Tibial artery (tissue), 4 donors: ENCODE measurements at regions not wholly inside any gene's neighbourhood (a gene's known extent, or its start where the extent isn't known, plus 50 kb on each side); places are given as distances from the start of the nearest gene placed in this dataset.

ENCODE experiments used
- DNase-seq, 2 donors: peaks; one replicate each; pipeline ENCODE4 v3.0.0-alpha.2; 2019
- H3K27ac ChIP-seq, 2 donors: fragments of 200-600 bp; sonication (generic) in 1 of 2; 1 replicate in 1 of 2; 2 replicates in 1 of 2; pipeline ENCODE4 v1.5.1; 2018 to 2019; ENCODE audit warnings: mild to moderate bottlenecking in 1 of 2
- H3K27me3 ChIP-seq, 2 donors: fragments of 200-600 bp; sonication (generic) in 1 of 2; one replicate each; pipeline versions ENCODE4 v1.5.1 to v1.6.0; 2016 to 2019
- H3K36me3 ChIP-seq, 3 donors: fragments of 200-600 bp; sonication (generic) in 2 of 3; one replicate each; pipeline ENCODE4 v1.5.1; 2016 to 2019; ENCODE audit warnings: mild to moderate bottlenecking in 2 of 3
- H3K4me1 ChIP-seq, 4 donors: fragments of 200-600 bp; sonication (generic) in 2 of 4; 1 replicate in 3 of 4; 2 replicates in 1 of 4; pipeline ENCODE4 v1.5.1; 2016 to 2019
- H3K4me3 ChIP-seq, 2 donors: fragments of 200-600 bp; sonication (generic) in 1 of 2; 1 replicate in 1 of 2; 2 replicates in 1 of 2; pipeline ENCODE4 v1.5.1; 2018 to 2019; ENCODE audit warnings: mild to moderate bottlenecking in 2 of 2
- H3K9me3 ChIP-seq, 3 donors: fragments of 200-600 bp; sonication (generic) in 1 of 3; one replicate each; pipeline ENCODE4 v1.5.1; 2016 to 2019
- intact Hi-C: fragments of 100-400 bp; cut with DNase I; formaldehyde crosslinking; loops from one replicate; pipeline ENCODE4 v1.15.0; 2023; ENCODE audit warnings: low total_unique reads
- TF ChIP-seq, protein P1 (sequence below), 2 experiments: fragments of 200-600 bp in 1 of 2; fragments of 450-650 bp in 1 of 2; IDR thresholded peaks; one replicate each; pipeline ENCODE4 v1.5.1; 2017 to 2019; ENCODE audit warnings: antibody characterized with exemption in 2 of 2, mild to moderate bottlenecking in 1 of 2, moderate library complexity in 1 of 2

DNA sequence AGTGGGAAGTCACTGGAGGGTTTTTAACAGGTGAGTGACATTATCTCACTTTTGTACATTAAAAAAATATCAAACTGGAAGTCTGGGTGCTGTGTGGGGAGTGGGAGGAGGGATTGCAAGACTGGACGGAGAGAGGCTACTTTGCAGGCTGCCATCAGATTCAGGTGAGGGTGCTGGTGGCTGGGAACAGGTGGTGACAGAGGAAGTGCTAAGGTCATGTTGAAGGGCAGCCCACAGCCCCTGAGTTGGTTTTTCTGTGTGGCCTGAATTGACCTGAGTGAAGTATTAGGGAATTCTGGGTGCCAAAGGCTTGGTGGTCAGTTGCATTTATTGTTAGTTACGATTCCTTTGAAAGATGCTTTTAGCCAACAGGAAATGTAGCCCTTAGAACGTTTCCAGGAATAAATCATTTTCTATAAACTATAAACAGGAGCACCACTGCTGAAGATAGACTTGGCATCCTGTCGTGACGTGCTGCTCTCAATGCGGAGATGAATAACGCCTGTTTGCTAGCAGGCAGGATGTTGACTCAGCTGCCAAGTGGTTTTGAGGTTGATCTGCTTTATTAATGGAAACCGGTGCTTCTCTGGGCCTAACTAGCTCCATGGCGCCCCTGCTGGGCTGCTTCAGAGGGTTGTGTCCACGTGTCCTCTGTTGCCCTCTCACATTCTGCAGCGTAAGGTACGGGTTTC, 707.5 kb upstream of the TMEM132C start:
- no peak for DNase-seq
- Histone ChIP-seq H3K27me3 (no peaks in the 10 kb centered on the region), H3K36me3 (no peaks in the 10 kb centered on the region), H3K27ac (no peak overlapping the region), H3K4me3 (no peak overlapping the region), H3K4me1 (peaks cover 0 to 3% (median 0%) of the 10 kb centered on the region in 4 donors), H3K9me3 (no peaks in the 10 kb centered on the region)
- intact Hi-C loops, result no loop called here
- TF ChIP-seq, protein P1, sequence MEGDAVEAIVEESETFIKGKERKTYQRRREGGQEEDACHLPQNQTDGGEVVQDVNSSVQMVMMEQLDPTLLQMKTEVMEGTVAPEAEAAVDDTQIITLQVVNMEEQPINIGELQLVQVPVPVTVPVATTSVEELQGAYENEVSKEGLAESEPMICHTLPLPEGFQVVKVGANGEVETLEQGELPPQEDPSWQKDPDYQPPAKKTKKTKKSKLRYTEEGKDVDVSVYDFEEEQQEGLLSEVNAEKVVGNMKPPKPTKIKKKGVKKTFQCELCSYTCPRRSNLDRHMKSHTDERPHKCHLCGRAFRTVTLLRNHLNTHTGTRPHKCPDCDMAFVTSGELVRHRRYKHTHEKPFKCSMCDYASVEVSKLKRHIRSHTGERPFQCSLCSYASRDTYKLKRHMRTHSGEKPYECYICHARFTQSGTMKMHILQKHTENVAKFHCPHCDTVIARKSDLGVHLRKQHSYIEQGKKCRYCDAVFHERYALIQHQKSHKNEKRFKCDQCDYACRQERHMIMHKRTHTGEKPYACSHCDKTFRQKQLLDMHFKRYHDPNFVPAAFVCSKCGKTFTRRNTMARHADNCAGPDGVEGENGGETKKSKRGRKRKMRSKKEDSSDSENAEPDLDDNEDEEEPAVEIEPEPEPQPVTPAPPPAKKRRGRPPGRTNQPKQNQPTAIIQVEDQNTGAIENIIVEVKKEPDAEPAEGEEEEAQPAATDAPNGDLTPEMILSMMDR (IDR thresholded peaks at IDR 0.05), result no peak

DNA sequence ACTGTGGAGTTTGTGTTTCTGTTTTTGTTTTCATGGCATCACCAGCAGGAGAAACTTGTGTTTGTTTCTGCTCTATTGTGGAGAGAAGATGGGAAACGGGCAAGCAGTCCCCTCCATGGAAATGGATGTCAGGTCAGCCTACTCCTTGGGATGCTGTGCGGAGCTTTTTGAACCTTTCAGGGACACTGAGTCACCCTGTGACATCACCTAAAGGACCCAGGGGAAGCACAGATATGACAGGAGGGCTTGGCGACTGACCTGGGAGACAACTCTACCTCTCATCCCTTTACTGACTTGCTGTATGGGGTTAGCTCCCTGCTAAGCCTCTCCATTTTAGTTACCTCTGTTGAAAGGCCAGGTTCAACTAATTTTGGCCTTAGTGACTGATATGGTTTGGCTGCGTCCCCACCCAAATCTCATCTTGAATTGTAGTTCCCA, 706.9 kb upstream of the TMEM132C start:
- Histone ChIP-seq H3K9me3 (no peaks in the 10 kb centered on the region), H3K4me1 (peaks cover 0 to 3% (median 0%) of the 10 kb centered on the region in 4 donors)
- no peak for DNase-seq

GRCh38 chr12:127562816-127563215, 704.2 kb upstream of the TMEM132C start:
- TF ChIP-seq, protein P1 (IDR thresholded peaks at IDR 0.05), result no peak
- no peak for DNase-seq

More for the DNA sequence above, 706.9 kb upstream of the TMEM132C start:
- H3K4me3 ChIP-seq, result no peak overlapping the region
- TF ChIP-seq, protein P1 (IDR thresholded peaks at IDR 0.05), result no peak
- intact Hi-C loops, result no loop called here
- no peak overlapping the region for H3K27ac ChIP-seq
- no peaks in the 10 kb centered on the region for H3K36me3 ChIP-seq
- H3K27me3 ChIP-seq, result no peaks in the 10 kb centered on the region

GRCh38 chr12:127565241-127565640, 701.7 kb upstream of the TMEM132C start:
- H3K4me3 ChIP-seq, result no peak overlapping the region
- no peaks in the 10 kb centered on the region for H3K9me3 ChIP-seq
- TF ChIP-seq, protein P1 (IDR thresholded peaks at IDR 0.05), result no peak
- H3K4me1 ChIP-seq, result no peaks in the 10 kb centered on the region
- intact Hi-C loops, result no loop called here
- no peaks in the 10 kb centered on the region for H3K27me3 ChIP-seq
- no peak for DNase-seq
- H3K27ac ChIP-seq, result no peak overlapping the region
- no peaks in the 10 kb centered on the region for H3K36me3 ChIP-seq

More at GRCh38 chr12:127562816-127563215, 704.2 kb upstream of the TMEM132C start:
- intact Hi-C loops, result no loop called here
- H3K27ac ChIP-seq, result no peak overlapping the region
- no peaks in the 10 kb centered on the region for H3K36me3 ChIP-seq
- H3K9me3 ChIP-seq, result no peaks in the 10 kb centered on the region
- H3K4me3 ChIP-seq, result no peak overlapping the region
- H3K4me1 ChIP-seq, result peaks cover 0 to 3% (median 0%) of the 10 kb centered on the region in 4 donors
- no peaks in the 10 kb centered on the region for H3K27me3 ChIP-seq

DNA sequence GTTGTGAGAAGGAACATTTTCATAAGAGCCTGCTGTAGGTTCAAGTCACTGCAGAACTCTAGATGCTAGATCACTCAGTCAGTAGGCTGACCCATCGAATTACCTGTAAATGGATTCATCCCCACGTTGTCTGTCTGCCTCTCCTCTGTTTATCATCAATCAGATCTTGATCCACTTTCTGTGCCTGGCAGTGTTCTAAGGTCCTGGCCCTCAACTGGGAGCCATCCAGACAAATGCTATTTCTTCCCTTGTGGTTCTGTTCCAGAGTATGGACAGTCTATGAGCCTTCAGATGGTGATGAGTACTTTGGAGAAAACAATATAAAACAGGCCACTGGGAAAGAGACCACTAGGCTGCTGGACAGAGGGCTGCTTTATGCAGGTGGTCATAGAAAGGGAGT, 699.4 kb upstream of the TMEM132C start:
- Histone ChIP-seq H3K4me3 (no peak overlapping the region), H3K27ac (no peak overlapping the region), H3K4me1 (no peaks in the 10 kb centered on the region), H3K9me3 (no peaks in the 10 kb centered on the region), H3K36me3 (no peaks in the 10 kb centered on the region), H3K27me3 (no peaks in the 10 kb centered on the region)
- no peak for DNase-seq
- intact Hi-C loops, result no loop called here
- TF ChIP-seq, protein P1 (IDR thresholded peaks at IDR 0.05), result no peak
